Epidermal melanocyte (primary cell): ENCODE measurements at regions not wholly inside any gene's neighbourhood (a gene's known extent, or its start where the extent isn't known, plus 50 kb on each side); places are given as distances from the start of the nearest gene placed in this dataset.
"Not testable (repeated sequence)": the region's sequence is repeated elsewhere in the genome, so short reads cannot be mapped to it uniquely, and the experiment has no call there.

Source experiments
- DNase-seq: peaks from one replicate; pipeline ENCODE4 v3.0.0; 2011; ENCODE audit warnings: low spot score; ENCODE audit not compliant: insufficient read length

DNA sequence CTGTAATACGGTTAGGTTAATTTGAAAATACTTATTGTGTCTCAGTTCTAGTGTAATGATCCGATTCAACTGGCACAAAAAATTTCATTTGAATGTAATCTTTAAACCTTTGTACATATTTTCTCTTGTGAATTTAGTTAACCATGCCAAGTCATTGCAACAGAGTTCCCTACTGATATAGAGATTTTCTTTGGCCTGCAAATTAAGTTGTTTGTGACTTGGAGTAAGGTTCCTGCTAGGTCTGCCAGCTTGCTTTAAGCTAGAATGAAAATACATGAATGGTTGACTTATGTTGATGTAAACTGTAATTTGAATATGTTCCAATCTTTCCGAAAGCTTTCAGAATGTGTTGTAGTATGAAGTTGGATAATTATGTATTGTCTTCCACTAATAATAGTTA is 1004.1 kb upstream of the EDIL3 start:
- DNase-seq, result peak; percentile 8

- DNase-seq, result not testable (repeated sequence)
Measured at GRCh38 chr5:85392309-85392708, 1007.6 kb upstream of the EDIL3 start.

DNA sequence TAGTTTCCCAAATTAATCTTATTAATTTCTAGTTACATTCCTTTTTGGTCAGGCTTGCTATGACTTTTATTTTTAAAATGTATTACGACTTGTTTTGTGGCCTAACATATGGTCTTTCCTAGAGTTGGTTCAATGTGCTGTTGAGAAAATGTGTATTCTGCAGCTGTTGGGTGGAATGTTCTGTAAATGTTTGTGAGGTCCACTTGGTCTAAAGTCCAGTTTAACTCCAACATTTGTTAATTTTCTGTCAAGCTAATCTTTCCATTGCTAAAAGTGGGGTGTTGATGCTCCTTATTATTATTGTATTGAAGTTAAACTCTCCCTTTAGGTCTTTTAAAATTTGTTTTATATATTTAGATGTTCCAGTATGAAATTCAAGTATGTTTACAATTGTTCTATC is 1010.8 kb upstream of the EDIL3 start:
- no peak for DNase-seq

DNA sequence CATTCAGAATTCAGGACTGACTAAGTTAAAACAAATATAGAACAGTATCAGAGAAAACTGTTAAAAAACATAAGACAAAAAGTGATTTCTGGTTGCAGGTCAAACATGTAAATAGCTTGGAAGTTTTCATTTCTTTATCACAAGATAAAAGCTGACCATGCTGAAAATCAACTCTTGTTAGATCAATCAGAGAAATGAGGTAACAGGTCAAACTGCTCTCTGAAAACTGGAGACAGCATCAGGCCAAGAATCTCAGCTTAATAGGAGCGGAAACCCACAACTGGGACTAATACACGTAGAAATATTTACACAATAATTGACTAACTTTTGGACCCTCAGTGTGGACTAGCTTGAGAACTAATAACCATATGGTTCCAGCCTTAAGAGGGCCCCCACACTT is 1012.8 kb upstream of the EDIL3 start:
- DNase-seq, result no peak

DNA sequence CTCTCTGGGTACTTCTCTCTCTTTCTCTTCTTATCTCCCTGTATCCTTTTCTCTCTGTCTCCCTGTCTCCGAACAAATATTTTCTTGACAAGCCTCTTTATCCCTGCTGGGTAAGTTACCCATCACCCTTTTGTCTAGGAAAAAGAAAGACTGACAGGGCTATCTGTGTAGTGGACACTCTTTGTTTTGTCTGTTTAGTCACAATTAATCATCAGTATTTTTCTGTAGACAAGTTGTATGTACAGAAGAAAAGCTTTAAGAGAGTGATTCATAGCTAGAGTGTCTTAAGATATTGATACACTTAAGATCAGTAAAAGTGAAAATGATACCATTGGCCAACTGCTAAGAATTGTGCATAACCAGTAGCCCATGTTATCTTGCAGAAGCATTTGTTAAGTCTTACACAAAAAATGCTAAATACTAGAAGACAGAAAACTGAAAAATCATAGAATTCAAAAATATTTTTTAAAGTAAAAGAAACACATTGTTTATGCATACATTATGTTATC is 1043.8 kb upstream of the EDIL3 start:
- no peak for DNase-seq

- DNase-seq, result not testable (repeated sequence)
Measured at GRCh38 chr5:85431726-85432125, 1047.0 kb upstream of the EDIL3 start.

DNA sequence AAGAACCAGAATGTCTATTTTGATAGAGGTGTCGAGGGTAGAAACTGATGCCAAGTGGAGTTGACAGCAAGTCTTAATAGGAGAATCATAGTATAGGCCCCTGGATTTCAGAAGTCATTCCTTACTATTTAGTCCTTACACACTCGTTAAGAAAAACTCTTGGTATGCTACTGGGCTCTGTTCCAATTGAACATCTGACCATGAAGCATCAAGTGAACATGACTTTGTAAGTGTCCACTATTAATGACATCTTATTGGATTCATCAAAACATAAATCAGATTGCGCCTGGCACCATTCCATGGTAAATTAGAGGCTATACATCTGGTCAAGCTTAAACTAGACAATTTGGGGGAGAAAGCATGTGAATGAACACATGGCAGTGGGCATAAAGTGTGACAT is 1056.5 kb upstream of the EDIL3 start:
- DNase-seq, result no peak

- no peak for DNase-seq
Measured at GRCh38 chr5:85441853-85442252, 1057.2 kb upstream of the EDIL3 start.

DNA sequence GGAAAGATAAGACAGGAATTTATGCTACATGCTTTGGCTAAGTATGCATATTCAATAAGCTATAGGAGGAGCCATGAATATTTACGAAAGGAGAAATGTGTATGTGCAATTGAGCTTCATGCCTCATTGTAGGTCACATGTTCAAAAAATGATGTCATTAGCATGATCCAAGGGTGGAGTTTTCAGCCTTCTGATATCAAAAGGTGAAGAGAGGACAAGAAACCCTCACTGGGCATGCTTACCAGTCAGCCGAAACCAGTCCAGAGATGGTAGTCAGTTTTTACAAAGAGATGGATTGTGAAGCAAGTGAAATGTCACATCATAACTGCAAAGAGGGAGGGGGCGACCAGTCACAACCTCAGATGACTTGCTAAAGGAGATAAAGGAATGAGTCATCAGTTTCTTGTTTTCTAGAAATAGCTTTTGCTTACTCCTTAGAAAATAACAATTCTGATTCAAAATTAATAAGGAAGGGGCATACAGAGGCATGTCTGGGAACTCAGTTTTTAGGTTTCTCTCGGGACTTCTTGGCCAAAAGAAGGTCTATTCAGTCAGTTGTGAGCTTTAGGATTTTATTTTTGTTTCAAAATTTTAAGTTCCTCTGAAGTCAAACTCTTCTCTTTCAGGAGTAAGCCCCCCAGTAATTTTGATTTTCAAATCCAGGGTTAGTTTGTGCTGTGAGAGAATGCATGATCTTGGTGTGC is 1067.8 kb upstream of the EDIL3 start:
- no peak for DNase-seq

DNA sequence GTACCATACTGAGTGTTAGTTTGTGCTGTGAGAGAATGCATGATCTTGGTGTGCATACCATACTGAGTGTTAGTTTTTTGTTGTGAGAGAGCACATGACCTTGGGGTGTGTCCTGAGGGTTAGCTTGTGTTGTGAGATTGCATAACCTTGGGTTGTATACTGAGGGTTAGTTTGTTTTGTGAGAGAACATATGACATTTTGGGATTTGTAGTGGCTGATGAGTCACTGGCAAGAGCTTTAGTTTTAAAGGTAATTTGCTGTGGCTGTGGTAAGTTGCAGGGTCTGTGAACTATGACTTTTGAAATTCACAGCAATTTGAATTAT is 1068.3 kb upstream of the EDIL3 start:
- DNase-seq, result no peak

DNA sequence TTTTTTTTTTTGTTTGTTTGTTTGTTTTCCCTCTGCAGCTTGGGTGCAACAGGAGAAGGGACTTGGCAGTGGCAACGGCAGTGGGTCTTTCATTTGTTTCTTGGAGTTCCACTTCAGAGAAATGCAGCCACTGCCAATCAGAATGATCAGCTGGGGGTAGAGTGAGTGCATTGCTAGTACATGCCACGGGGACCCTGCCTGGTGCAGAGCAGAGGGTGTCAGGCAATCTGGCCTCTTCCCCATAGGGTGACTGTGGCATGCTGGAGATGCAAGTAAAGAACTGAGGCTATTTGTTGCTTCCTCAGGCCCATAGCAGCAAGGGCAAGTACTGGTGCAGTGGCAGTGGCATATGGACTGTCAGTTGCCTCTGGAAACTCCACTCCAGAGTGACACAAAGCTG is 1073.6 kb upstream of the EDIL3 start:
- DNase-seq, result no peak

DNA sequence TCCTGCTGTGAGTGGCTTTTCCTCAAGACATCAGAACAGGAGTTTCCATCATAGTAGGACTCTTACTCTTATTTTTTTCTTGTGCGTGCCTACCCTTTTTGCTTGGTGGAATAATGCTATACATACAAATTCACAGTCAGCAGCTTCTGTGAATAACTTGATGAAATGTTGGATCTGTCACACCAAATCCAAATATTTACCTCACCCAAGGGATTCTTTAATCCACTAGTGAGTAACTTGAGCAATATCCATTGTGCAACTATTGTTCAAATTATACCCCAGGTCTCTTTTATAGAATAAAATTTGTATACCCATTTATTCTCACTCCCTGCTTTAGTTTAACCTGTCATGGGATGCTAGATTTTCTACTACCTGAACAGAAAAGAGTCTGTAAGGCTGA is 1078.3 kb upstream of the EDIL3 start:
- DNase-seq, result no peak

GRCh38 chr5:85466423-85466822 is 1081.7 kb upstream of the EDIL3 start:
- DNase-seq, result no peak

GRCh38 chr5:85472749-85473148 is 1088.1 kb upstream of the EDIL3 start:
- no peak for DNase-seq

DNA sequence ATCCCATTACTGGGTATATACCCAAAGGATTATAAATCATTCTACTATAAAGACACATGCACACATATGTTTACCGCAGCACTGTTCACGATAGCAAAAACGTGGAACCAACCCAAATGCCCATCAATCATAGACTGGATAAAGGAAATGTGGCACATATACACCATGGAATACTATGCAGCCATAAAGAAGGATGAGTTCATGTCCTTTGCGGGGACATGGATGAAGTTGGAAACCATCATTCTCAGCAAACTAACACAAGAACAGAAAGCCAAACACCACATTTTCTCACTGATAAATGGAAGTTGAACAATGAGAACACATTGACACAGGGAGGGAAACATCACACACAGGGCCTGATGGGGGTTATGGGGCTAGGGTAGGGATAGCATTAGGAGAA is 1090.5 kb upstream of the EDIL3 start:
- DNase-seq, result not testable (repeated sequence)

- no peak for DNase-seq
Measured at GRCh38 chr5:85476617-85477016, 1091.9 kb upstream of the EDIL3 start.

- no peak for DNase-seq
Measured at GRCh38 chr5:85479849-85480248, 1095.2 kb upstream of the EDIL3 start.

DNA sequence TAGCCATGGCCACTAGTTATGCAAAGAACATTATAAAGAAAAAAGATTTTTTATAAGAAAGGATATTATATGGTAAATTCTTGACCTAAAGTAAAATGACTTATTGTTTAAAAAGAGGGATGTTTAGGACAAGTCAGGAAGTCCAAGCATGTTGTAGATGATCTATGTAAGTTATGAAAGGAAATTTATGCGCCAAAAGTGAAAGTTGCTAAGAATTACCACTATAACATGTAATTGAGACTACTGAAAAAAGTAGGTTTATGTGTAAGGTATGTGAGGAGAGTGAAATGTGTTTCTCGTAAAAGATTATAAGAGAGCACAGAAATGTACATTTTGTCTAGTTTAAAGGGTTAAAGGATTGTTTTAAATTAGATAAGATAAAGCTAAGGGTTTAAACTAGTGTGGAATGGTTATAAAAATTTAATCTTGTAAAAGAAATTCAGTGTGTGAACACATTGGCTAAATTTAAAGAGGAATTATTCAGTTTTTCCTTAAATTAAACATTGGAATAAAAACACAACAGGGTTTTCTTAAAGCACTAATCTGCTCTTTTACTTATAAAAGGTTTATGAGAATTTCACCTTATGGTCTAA is 1100.4 kb upstream of the EDIL3 start:
- no peak for DNase-seq

GRCh38 chr5:85488295-85488694 is 1103.6 kb upstream of the EDIL3 start:
- DNase-seq, result no peak

- DNase-seq, result no peak
Measured at GRCh38 chr5:85500869-85501268, 1116.2 kb upstream of the EDIL3 start.

- no peak for DNase-seq
Measured at GRCh38 chr5:85512896-85513295, 1104.8 kb upstream of the COX7C start.

- no peak for DNase-seq
Measured at GRCh38 chr5:85515588-85515987, 1102.2 kb upstream of the COX7C start.

GRCh38 chr5:85517386-85517785 is 1100.4 kb upstream of the COX7C start:
- DNase-seq, result no peak
